Neural crest cell (in vitro differentiated cells): ENCODE measurements at regions not wholly inside any gene's neighbourhood (a gene's known extent, or its start where the extent isn't known, plus 50 kb on each side); places are given as distances from the start of the nearest gene placed in this dataset.

Experiments used
- DNase-seq: peaks from one replicate; pipeline ENCODE4 v3.0.0; 2021; ENCODE audit warnings: low read depth, mixed read lengths, low spot score
- H3K27ac Mint-ChIP-seq: one replicate; pipeline ENCODE4 v1.8.0; 2021; ENCODE audit warnings: mild to moderate bottlenecking, mixed read lengths; ENCODE audit not compliant: unreplicated experiment
- H3K27me3 Mint-ChIP-seq: 2 replicates; pipeline ENCODE4 v1.8.0; 2021; ENCODE audit warnings: low read depth, mild to moderate bottlenecking, mixed read lengths
- H3K36me3 Mint-ChIP-seq: 2 replicates; pipeline ENCODE4 v1.8.0; 2021; ENCODE audit warnings: low read depth, mild to moderate bottlenecking, mixed read lengths
- H3K4me1 Mint-ChIP-seq: 2 replicates; pipeline ENCODE4 v1.8.0; 2021; ENCODE audit warnings: mixed read lengths
- H3K4me3 Mint-ChIP-seq: one replicate; pipeline ENCODE4 v1.8.0; 2021; ENCODE audit warnings: mild to moderate bottlenecking, mixed read lengths
- H3K9me3 Mint-ChIP-seq: 2 replicates; pipeline ENCODE4 v1.8.0; 2021; ENCODE audit warnings: mixed read lengths
- TF ChIP-seq, protein P1 (sequence below): fragments of 200-600 bp; sonication (generic); conservative IDR thresholded peaks from 2 replicates; pipeline ENCODE4 v1.5.0; 2021; ENCODE audit warnings: antibody characterized with exemption, mild to moderate bottlenecking

DNA sequence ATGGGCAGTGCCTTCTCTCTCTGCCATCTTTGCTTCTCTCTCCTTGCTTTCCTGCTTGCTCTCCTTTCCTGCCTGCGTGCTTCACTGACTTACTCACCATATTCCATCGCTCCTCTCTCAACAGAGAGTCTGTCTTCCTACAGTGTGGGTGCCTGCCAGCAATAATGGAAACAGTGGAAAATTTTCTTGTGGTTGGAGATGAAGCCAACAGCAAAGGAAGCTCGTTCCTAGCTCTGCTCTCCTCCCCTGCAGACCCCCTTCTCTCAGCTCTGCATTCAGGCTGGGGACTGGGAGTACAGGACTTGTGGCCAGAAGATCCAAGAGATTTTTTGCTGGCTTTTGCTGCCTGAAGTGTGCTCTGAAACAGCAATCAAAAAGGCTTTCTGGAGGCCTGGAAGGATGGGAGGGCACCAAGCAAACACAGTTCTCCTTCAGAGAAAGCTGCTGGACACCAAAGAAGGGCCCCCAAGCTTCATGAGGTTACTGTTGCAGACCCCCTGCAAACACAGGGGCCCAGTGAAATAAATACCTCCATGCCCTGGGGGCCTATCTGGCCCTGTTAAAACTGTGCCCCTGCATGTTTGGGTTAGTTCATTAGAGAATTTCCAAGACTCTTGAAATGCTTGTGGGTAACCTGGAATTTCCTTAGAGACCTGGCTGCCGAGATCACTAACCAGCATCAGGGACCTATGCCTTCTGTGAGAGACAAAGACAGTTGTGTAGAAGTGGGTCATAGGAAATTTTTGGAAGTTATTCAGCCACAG, 149.9 kb upstream of the RASGRP1 start:
- H3K4me1 Mint-ChIP-seq, result no peaks in the 10 kb centered on the region
- DNase-seq, result no peak
- no peaks in the 10 kb centered on the region for H3K9me3 Mint-ChIP-seq
- no peaks in the 10 kb centered on the region for H3K27me3 Mint-ChIP-seq
- no peak overlapping the region for H3K27ac Mint-ChIP-seq
- TF ChIP-seq, protein P1, sequence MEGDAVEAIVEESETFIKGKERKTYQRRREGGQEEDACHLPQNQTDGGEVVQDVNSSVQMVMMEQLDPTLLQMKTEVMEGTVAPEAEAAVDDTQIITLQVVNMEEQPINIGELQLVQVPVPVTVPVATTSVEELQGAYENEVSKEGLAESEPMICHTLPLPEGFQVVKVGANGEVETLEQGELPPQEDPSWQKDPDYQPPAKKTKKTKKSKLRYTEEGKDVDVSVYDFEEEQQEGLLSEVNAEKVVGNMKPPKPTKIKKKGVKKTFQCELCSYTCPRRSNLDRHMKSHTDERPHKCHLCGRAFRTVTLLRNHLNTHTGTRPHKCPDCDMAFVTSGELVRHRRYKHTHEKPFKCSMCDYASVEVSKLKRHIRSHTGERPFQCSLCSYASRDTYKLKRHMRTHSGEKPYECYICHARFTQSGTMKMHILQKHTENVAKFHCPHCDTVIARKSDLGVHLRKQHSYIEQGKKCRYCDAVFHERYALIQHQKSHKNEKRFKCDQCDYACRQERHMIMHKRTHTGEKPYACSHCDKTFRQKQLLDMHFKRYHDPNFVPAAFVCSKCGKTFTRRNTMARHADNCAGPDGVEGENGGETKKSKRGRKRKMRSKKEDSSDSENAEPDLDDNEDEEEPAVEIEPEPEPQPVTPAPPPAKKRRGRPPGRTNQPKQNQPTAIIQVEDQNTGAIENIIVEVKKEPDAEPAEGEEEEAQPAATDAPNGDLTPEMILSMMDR, result no peak
- no peaks in the 10 kb centered on the region for H3K36me3 Mint-ChIP-seq
- no peak overlapping the region for H3K4me3 Mint-ChIP-seq

DNA sequence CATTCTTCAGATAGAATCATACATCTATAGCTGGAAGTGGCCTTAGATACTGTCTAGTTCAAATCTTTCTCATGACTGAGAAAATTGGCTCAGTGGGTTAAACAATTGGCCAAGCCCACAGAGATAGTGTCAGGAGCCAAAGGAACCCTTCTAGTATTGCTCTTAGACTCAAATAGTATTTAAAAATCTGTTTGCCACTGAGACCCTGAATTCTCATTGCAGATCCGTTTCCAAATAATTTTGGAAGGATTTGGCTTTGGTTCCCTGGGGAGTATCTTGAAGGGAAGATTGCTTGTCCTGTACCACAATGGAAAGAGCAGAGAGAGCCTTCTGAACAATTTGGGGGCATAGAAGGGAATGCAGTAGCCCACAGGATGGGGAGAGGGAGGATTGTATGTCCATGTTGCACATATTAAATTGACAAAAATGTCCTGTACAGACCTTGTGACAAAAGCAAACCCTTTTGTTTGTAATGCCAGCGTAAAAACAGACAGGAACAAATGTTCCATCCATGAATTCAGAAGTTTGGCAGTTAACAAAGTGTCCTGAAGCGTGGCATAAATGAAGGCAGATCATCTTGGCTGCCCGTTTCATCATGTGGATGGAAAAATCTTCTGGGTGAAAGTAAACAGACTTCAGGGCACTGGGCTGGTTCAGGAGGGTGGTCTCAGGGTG, 156.4 kb upstream of the RASGRP1 start:
- H3K27me3 Mint-ChIP-seq, result no peaks in the 10 kb centered on the region
- H3K36me3 Mint-ChIP-seq, result no peaks in the 10 kb centered on the region
- H3K9me3 Mint-ChIP-seq, result no peaks in the 10 kb centered on the region
- H3K4me3 Mint-ChIP-seq, result no peak overlapping the region
- DNase-seq, result no peak
- no peak overlapping the region for H3K27ac Mint-ChIP-seq
- no peaks in the 10 kb centered on the region for H3K4me1 Mint-ChIP-seq
- TF ChIP-seq, protein P1, result no peak

DNA sequence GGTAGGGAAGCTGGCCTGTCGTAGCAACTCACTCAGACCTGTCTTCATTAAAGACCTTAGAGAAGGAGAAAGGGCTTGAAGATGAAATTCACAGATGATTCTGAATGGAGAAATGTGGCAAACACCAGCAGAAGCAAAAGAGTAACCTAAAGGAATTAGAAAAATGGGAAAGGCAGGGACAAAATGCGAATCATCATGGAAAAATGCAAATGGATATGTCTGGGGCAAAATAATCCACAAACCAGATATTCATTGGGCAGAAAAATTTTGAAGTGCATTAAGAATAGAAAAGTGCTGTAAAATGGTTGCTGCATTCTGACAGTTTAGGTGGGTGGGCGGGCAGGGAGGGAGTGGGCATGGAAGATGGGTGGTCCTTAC, 156.9 kb upstream of the RASGRP1 start:
- no peak for DNase-seq
- Mint-ChIP-seq H3K9me3 (no peaks in the 10 kb centered on the region), H3K36me3 (no peaks in the 10 kb centered on the region), H3K4me1 (no peaks in the 10 kb centered on the region), H3K27me3 (no peaks in the 10 kb centered on the region), H3K27ac (no peak overlapping the region), H3K4me3 (no peak overlapping the region)
- TF ChIP-seq, protein P1, result no peak

DNA sequence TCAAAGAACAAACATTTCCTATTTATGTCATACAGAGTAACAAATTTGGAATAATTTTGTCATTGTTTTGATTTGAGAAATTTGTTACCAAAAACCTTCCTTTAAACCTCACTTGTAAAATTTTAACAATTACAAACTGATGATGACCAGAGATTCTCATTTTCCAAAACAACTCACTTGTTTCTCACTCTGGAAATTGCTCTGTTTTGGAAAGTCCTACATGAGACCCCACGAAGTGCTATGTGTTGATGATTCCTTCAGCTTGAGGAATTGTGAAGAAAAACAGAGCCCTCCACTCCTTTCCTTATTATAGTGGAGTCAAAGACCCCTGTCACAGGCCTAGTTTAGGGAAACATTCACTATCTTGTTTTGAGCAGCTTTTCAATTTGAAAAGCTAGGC, 157.6 kb upstream of the RASGRP1 start:
- DNase-seq, result no peak
- no peaks in the 10 kb centered on the region for H3K27me3 Mint-ChIP-seq
- TF ChIP-seq, protein P1, result no peak
- H3K36me3 Mint-ChIP-seq, result no peaks in the 10 kb centered on the region
- no peaks in the 10 kb centered on the region for H3K9me3 Mint-ChIP-seq
- H3K4me1 Mint-ChIP-seq, result no peaks in the 10 kb centered on the region
- H3K27ac Mint-ChIP-seq, result no peak overlapping the region
- no peak overlapping the region for H3K4me3 Mint-ChIP-seq

DNA sequence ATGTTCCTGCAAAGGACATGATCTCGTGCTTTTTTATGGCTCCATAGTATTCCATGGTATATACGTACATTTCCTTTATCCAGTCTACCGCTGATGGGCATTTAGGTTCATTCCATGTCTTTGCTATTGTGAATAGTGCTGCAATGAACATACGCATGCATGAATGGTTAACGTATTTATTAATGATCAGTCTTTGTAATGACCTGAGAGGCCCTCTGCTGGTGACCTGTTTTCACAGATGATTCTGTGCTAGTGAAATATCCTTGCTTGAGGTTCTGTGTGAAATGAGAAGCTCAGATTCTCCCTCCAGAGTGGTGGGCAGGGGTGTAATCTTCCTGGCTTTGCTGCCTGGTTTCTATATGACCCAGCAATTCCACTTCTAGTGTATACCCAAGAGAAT, 160.2 kb upstream of the RASGRP1 start:
- no peaks in the 10 kb centered on the region for H3K36me3 Mint-ChIP-seq
- no peaks in the 10 kb centered on the region for H3K27me3 Mint-ChIP-seq
- H3K4me1 Mint-ChIP-seq, result no peaks in the 10 kb centered on the region
- H3K27ac Mint-ChIP-seq, result no peak overlapping the region
- no peaks in the 10 kb centered on the region for H3K9me3 Mint-ChIP-seq
- no peak overlapping the region for H3K4me3 Mint-ChIP-seq
- no peak for DNase-seq
- TF ChIP-seq, protein P1, result no peak
